ENCODE measurements at regions not wholly inside any gene's neighbourhood (a gene's known extent, or its start where the extent isn't known, plus 50 kb on each side); places are given as distances from the start of the nearest gene placed in this dataset.
A peak's percentile ranks its signal among the peaks of the same experiment; 100 is the strongest.

DNA sequence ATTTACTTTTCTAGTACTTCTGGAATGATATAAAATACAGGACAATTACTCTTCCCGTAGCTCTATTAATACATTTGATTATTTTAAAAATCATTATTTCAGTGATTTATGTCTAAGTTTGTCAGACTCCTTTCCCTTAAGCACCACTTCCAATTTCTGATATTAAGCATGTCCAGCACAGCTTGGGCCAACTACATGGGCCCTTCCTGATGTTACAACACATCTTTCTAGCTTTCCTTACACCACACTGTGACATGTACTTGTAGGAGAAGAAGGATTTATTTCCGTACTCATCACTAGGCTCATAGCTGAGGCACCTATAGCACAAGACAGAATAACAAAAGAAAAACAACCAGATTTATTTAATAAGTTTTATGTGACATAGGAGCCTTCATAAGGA lies 134.8 kb upstream of the HNRNPA3 start:
- TF ChIP-seq MYNN (tag by site-specific recombination; IDR thresholded peaks at IDR 0.05; ENCODE audit: borderline replicate concordance) = no peak
- TF ChIP-seq TCF7L2 (IDR thresholded peaks at IDR 0.05; ENCODE audit: borderline replicate concordance, low read depth, low read length) = no peak
- TF ChIP-seq, protein P1, sequence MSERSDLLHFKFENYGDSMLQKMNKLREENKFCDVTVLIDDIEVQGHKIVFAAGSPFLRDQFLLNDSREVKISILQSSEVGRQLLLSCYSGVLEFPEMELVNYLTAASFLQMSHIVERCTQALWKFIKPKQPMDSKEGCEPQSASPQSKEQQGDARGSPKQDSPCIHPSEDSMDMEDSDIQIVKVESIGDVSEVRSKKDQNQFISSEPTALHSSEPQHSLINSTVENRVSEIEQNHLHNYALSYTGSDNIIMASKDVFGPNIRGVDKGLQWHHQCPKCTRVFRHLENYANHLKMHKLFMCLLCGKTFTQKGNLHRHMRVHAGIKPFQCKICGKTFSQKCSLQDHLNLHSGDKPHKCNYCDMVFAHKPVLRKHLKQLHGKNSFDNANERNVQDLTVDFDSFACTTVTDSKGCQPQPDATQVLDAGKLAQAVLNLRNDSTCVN (tag by site-specific recombination; optimal IDR thresholded peaks at IDR 0.05) = no peak
- no peak for TF ChIP-seq ZNF155 (tag by site-specific recombination; IDR thresholded peaks at IDR 0.05)
- TF ChIP-seq ZNF239 (tag by site-specific recombination; IDR thresholded peaks at IDR 0.05) = no peak
- no peak for TF ChIP-seq ZNF707 (tag by site-specific recombination; IDR thresholded peaks at IDR 0.05)
- H3K9me3 ChIP-seq (ENCODE audit: control insufficient read depth, insufficient read depth, low read depth, low read length) = no peaks in the 10 kb centered on the region
- ChIA-PET CTCF (no interaction called here), POLR2A (no interaction called here)
- no peak overlapping the region for H3K4me3 ChIP-seq (ENCODE audit: low read depth, low read length)
- H3K27ac ChIP-seq (ENCODE audit: extremely low read depth, low read depth, low read length) = no peak overlapping the region
- H3K36me3 ChIP-seq (ENCODE audit: control insufficient read depth in 2 of 2, insufficient read depth in 1 of 2, low read length in 2 of 2) = no peaks in the 10 kb centered on the region
- peaks cover 15% of the 10 kb centered on the region; the same call in 1 of the 2 replicates for H3K4me1 ChIP-seq (ENCODE audit: control insufficient read depth, insufficient read depth, low read length)

DNA sequence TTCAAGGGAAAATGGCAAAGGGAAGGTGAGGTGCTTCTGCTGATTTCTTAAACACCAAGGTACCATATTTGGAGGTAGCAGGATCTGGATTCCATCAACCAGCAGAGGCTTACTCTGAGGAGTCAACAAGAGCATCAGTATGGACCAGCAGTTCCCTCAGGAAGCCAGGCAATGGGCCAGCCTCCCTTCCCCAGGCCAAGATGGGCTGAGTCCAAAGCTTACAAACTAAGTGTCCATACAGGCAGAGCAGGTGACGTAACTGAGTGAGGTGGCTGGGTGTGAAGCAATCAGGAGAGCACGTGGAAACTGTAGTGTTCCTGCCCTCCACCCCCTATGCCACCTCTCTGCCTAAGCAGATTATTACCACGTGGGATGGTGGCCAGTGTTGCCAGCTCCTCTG lies 134.2 kb upstream of the HNRNPA3 start:
- ChIA-PET POLR2A (no interaction called here), CTCF (no interaction called here)
- Histone ChIP-seq H3K27ac (ENCODE audit: extremely low read depth, low read depth, low read length) (no peak overlapping the region), H3K9me3 (ENCODE audit: control insufficient read depth, insufficient read depth, low read depth, low read length) (no peaks in the 10 kb centered on the region), H3K36me3 (ENCODE audit: control insufficient read depth in 2 of 2, insufficient read depth in 1 of 2, low read length in 2 of 2) (no peaks in the 10 kb centered on the region), H3K4me1 (ENCODE audit: control insufficient read depth, insufficient read depth, low read length) (peaks cover 15% of the 10 kb centered on the region; the same call in 1 of the 2 replicates), H3K4me3 (ENCODE audit: low read depth, low read length) (no peak overlapping the region)
- TF ChIP-seq, protein P2, sequence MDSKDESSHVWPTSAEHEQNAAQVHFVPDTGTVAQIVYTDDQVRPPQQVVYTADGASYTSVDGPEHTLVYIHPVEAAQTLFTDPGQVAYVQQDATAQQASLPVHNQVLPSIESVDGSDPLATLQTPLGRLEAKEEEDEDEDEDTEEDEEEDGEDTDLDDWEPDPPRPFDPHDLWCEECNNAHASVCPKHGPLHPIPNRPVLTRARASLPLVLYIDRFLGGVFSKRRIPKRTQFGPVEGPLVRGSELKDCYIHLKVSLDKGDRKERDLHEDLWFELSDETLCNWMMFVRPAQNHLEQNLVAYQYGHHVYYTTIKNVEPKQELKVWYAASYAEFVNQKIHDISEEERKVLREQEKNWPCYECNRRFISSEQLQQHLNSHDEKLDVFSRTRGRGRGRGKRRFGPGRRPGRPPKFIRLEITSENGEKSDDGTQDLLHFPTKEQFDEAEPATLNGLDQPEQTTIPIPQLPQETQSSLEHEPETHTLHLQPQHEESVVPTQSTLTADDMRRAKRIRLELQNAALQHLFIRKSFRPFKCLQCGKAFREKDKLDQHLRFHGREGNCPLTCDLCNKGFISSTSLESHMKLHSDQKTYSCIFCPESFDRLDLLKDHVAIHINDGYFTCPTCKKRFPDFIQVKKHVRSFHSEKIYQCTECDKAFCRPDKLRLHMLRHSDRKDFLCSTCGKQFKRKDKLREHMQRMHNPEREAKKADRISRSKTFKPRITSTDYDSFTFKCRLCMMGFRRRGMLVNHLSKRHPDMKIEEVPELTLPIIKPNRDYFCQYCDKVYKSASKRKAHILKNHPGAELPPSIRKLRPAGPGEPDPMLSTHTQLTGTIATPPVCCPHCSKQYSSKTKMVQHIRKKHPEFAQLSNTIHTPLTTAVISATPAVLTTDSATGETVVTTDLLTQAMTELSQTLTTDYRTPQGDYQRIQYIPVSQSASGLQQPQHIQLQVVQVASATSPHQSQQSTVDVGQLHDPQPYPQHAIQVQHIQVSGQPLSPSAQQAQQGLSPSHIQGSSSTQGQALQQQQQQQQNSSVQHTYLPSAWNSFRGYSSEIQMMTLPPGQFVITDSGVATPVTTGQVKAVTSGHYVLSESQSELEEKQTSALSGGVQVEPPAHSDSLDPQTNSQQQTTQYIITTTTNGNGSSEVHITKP (tag by site-specific recombination; IDR thresholded peaks at IDR 0.05) = peak; percentile 68
- TF ChIP-seq, protein P3, sequence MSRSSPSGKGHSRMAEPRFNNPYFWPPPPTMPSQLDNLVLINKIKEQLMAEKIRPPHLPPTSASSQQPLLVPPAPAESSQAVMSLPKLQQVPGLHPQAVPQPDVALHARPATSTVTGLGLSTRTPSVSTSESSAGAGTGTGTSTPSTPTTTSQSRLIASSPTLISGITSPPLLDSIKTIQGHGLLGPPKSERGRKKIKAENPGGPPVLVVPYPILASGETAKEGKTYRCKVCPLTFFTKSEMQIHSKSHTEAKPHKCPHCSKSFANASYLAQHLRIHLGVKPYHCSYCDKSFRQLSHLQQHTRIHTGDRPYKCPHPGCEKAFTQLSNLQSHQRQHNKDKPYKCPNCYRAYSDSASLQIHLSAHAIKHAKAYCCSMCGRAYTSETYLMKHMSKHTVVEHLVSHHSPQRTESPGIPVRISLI (tag by site-specific recombination; IDR thresholded peaks at IDR 0.05) = no peak

DNA sequence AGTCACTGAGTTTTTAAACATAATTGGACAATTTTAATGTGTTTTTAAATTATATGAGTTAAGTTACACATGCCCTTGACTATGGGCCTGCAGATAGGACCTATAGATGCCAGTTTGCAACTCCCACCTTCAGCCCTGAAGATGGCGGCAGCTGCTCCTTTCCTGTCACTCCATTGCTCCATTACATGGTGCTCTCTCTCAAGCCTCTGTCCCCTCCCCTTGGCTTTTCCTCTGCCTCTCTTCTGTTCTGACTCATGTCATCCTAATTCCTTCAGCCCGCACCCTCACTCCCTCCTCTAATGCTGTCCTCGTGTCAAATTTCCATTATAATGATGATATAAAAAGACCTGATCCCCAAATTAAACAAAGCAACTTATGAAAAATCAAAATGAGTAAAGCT lies 133.7 kb upstream of the HNRNPA3 start:
- Histone ChIP-seq H3K36me3 (ENCODE audit: control insufficient read depth in 2 of 2, insufficient read depth in 1 of 2, low read length in 2 of 2) (no peaks in the 10 kb centered on the region), H3K9me3 (ENCODE audit: control insufficient read depth, insufficient read depth, low read depth, low read length) (no peaks in the 10 kb centered on the region), H3K4me1 (ENCODE audit: control insufficient read depth, insufficient read depth, low read length) (peaks cover 15% of the 10 kb centered on the region; the same call in 1 of the 2 replicates), H3K4me3 (ENCODE audit: low read depth, low read length) (no peak overlapping the region), H3K27ac (ENCODE audit: extremely low read depth, low read depth, low read length) (no peak overlapping the region)
- POLR2A ChIA-PET = no interaction called here
- no peak for TF ChIP-seq HOXA7 (CRISPR knock-in tag; IDR thresholded peaks at IDR 0.05; ENCODE audit: borderline replicate concordance)
- TF ChIP-seq ZNF596 (tag by site-specific recombination; IDR thresholded peaks at IDR 0.05) = no peak
- TF ChIP-seq, protein P4, sequence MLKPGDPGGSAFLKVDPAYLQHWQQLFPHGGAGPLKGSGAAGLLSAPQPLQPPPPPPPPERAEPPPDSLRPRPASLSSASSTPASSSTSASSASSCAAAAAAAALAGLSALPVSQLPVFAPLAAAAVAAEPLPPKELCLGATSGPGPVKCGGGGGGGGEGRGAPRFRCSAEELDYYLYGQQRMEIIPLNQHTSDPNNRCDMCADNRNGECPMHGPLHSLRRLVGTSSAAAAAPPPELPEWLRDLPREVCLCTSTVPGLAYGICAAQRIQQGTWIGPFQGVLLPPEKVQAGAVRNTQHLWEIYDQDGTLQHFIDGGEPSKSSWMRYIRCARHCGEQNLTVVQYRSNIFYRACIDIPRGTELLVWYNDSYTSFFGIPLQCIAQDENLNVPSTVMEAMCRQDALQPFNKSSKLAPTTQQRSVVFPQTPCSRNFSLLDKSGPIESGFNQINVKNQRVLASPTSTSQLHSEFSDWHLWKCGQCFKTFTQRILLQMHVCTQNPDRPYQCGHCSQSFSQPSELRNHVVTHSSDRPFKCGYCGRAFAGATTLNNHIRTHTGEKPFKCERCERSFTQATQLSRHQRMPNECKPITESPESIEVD (tag by site-specific recombination; IDR thresholded peaks at IDR 0.05) = no peak
- no peak for TF ChIP-seq FEZF1 (tag by site-specific recombination; IDR thresholded peaks at IDR 0.05)
- TF ChIP-seq, protein P5, sequence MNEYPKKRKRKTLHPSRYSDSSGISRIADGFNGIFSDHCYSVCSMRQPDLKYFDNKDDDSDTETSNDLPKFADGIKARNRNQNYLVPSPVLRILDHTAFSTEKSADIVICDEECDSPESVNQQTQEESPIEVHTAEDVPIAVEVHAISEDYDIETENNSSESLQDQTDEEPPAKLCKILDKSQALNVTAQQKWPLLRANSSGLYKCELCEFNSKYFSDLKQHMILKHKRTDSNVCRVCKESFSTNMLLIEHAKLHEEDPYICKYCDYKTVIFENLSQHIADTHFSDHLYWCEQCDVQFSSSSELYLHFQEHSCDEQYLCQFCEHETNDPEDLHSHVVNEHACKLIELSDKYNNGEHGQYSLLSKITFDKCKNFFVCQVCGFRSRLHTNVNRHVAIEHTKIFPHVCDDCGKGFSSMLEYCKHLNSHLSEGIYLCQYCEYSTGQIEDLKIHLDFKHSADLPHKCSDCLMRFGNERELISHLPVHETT (tag by site-specific recombination; IDR thresholded peaks at IDR 0.05) = no peak
- CTCF ChIA-PET = no interaction called here
